ENCODE measurements at regions not wholly inside any gene's neighbourhood (a gene's known extent, or its start where the extent isn't known, plus 50 kb on each side); places are given as distances from the start of the nearest gene placed in this dataset.
"Not testable (repeated sequence)": the region's sequence is repeated elsewhere in the genome, so short reads cannot be mapped to it uniquely, and the experiment has no call there.

- no peak for DNase-seq
These were observed 68.5 kb downstream of the MRPL36 start for GRCh38 chr5:1731091-1731639.

- no peak for DNase-seq
These were observed 69.2 kb downstream of the MRPL36 start for GRCh38 chr5:1730487-1730847.

GRCh38 chr5:1729641-1730486 lies 69.8 kb downstream of the MRPL36 start:
- no peak for DNase-seq

GRCh38 chr5:1728846-1729245 lies 70.8 kb downstream of the MRPL36 start:
- no peak for DNase-seq

GRCh38 chr5:1727571-1727970 lies 72.1 kb downstream of the MRPL36 start:
- no peak for DNase-seq

- no peak for DNase-seq
These were observed 72.7 kb downstream of the MRPL36 start for GRCh38 chr5:1726956-1727355.

GRCh38 chr5:1726469-1726865 lies 73.2 kb downstream of the MRPL36 start:
- no peak for DNase-seq

GRCh38 chr5:1725641-1726468 lies 73.8 kb downstream of the MRPL36 start:
- no peak for DNase-seq

- DNase-seq = no peak
These were observed 74.6 kb downstream of the MRPL36 start for GRCh38 chr5:1724822-1725602.

- no peak for DNase-seq
These were observed 75.4 kb downstream of the MRPL36 start for GRCh38 chr5:1723957-1724821.

GRCh38 chr5:1723476-1723875 lies 76.2 kb downstream of the MRPL36 start:
- no peak for DNase-seq

- no peak for DNase-seq
These were observed 76.8 kb downstream of the MRPL36 start for GRCh38 chr5:1722877-1723276.

- DNase-seq = no peak
These were observed 79.1 kb downstream of the MRPL36 start for GRCh38 chr5:1720396-1721110.

GRCh38 chr5:1719860-1720259 lies 79.8 kb downstream of the MRPL36 start:
- DNase-seq = no peak

- DNase-seq = no peak
These were observed 81.0 kb downstream of the MRPL36 start for GRCh38 chr5:1718669-1719068.

- DNase-seq = not testable (repeated sequence)
These were observed 89.5 kb downstream of the MRPL36 start for GRCh38 chr5:1710091-1710490.

GRCh38 chr5:1709171-1709803 lies 90.3 kb downstream of the MRPL36 start:
- no peak for DNase-seq

- DNase-seq = no peak
These were observed 91.0 kb downstream of the MRPL36 start for GRCh38 chr5:1708592-1709141.

GRCh38 chr5:1707467-1707866 lies 92.2 kb downstream of the MRPL36 start:
- no peak for DNase-seq

GRCh38 chr5:1706428-1706827 lies 93.2 kb downstream of the MRPL36 start:
- DNase-seq = no peak

GRCh38 chr5:1706021-1706420 lies 93.6 kb downstream of the MRPL36 start:
- no peak for DNase-seq
